Mesendoderm (in vitro differentiated cells): ENCODE measurements at regions not wholly inside any gene's neighbourhood (a gene's known extent, or its start where the extent isn't known, plus 50 kb on each side); places are given as distances from the start of the nearest gene placed in this dataset.

ENCODE experiments used
- DNase-seq: peaks from one replicate; pipeline ENCODE4 v3.0.0; 2013
- H2AK5ac ChIP-seq: 2 replicates; pipeline ENCODE4 v1.6.1; 2013; ENCODE audit warnings: low read length, inconsistent platforms
- H2BK120ac ChIP-seq: 2 replicates; pipeline ENCODE4 v1.6.1; 2013; ENCODE audit warnings: low read depth, mild to moderate bottlenecking, low read length, moderate library complexity, mixed read lengths
- H2BK15ac ChIP-seq: replicated peaks from 2 replicates; pipeline ENCODE4 v1.6.1; 2013; ENCODE audit warnings: low read depth, mild to moderate bottlenecking, moderate library complexity
- H2BK5ac ChIP-seq: 2 replicates; pipeline ENCODE4 v1.6.1; 2013; ENCODE audit warnings: low read length, inconsistent platforms
- H3K18ac ChIP-seq: 2 replicates; pipeline ENCODE4 v1.6.1; 2013; ENCODE audit warnings: mild to moderate bottlenecking, low read length, mixed read lengths
- H3K23ac ChIP-seq: one replicate; pipeline ENCODE4 v1.6.1; 2013; ENCODE audit warnings: low read length
- H3K27ac ChIP-seq: 2 replicates; pipeline ENCODE4 v1.5.1; 2013; ENCODE audit warnings: low read depth, mild to moderate bottlenecking, inconsistent platforms, low read length, moderate library complexity
- H3K27me3 ChIP-seq: 2 replicates; pipeline ENCODE4 v1.6.1; 2013; ENCODE audit warnings: low read length, control low read depth, mild to moderate bottlenecking, inconsistent platforms; ENCODE audit not compliant: insufficient read depth, poor library complexity
- H3K36me3 ChIP-seq: 2 replicates; pipeline ENCODE4 v1.6.1; 2013; ENCODE audit warnings: low read length, inconsistent platforms; ENCODE audit not compliant: control insufficient read depth, insufficient read depth
- H3K4ac ChIP-seq: one replicate; pipeline ENCODE4 v1.6.1; 2013; ENCODE audit warnings: low read depth, mild to moderate bottlenecking, low read length, moderate library complexity
- H3K4me1 ChIP-seq: 2 replicates; pipeline ENCODE4 v1.6.1; 2013; ENCODE audit warnings: low read depth, low read length, inconsistent platforms; ENCODE audit not compliant: control insufficient read depth
- H3K4me2 ChIP-seq: 2 replicates; pipeline ENCODE4 v1.6.1; 2013; ENCODE audit warnings: low read length
- H3K4me3 ChIP-seq: 2 replicates; pipeline ENCODE4 v1.5.1; 2013; ENCODE audit warnings: mild to moderate bottlenecking, low read length
- H3K56ac ChIP-seq: one replicate; pipeline ENCODE4 v1.6.1; 2013; ENCODE audit warnings: low read length
- H3K79me1 ChIP-seq: 2 replicates; pipeline ENCODE4 v1.6.1; 2013; ENCODE audit warnings: low read length, inconsistent platforms
- H3K79me2 ChIP-seq: 2 replicates; pipeline ENCODE4 v1.6.1; 2013; ENCODE audit warnings: mild to moderate bottlenecking, low read length; ENCODE audit not compliant: control insufficient read depth, insufficient read depth
- H3K9ac ChIP-seq: 2 replicates; pipeline ENCODE4 v1.6.1; 2013; ENCODE audit warnings: low read length, inconsistent platforms
- H4K5ac ChIP-seq: one replicate; pipeline ENCODE4 v1.6.1; 2013; ENCODE audit warnings: low read length
- H4K8ac ChIP-seq: one replicate; pipeline ENCODE4 v1.6.1; 2013; ENCODE audit warnings: low read depth, mild to moderate bottlenecking, control low read depth, low read length, moderate library complexity
- WGBS: extraction: QIAGEN DNeasy Blood & Tissue Kit; methylation state at CpG from one replicate; pipeline ENCODE4 v1.1.7; 2013; ENCODE audit warnings: low lambda C conversion rate, missing lambda C conversion rate; ENCODE audit not compliant: insufficient coverage; ENCODE audit errors: extremely low coverage; 5-methylcytosine and 5-hydroxymethylcytosine counted together

DNA sequence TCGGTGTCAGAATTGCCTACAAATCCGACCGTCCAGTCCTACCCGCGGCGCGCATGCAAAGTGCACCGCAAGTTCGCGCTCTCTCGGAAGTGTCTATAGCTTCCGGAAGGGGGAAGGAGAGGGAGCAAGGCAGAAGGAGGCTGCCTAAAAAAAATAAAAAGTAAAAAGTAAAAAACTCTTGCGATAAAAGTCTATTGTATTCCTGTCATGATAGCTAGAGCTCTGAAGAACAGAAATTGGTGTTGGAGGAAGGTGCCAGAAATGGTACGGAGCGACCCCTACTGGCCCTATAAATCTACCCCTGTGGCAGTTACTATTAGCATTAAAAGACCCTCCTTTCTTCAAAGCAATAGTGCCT, 241.5 kb downstream of the KDM5D start:
- Histone ChIP-seq H3K9ac (no peak overlapping the region), H3K27ac (no peak overlapping the region), H2BK15ac (no peak overlapping the region), H3K18ac (no peak overlapping the region), H4K8ac (no peak overlapping the region), H3K36me3 (no peaks in the 10 kb centered on the region), H3K27me3 (no peaks in the 10 kb centered on the region), H2BK120ac (no peak overlapping the region), H2AK5ac (no peak overlapping the region), H3K4me2 (no peak overlapping the region), H3K4me3 (no peak overlapping the region), H3K4ac (no peak overlapping the region), H3K4me1 (no peaks in the 10 kb centered on the region), H3K79me2 (no peaks in the 10 kb centered on the region), H3K23ac (no peak overlapping the region), H3K79me1 (no peaks in the 10 kb centered on the region), H3K56ac (no peak overlapping the region), H2BK5ac (no peak overlapping the region), H4K5ac (no peak overlapping the region)
- DNase-seq = peak; percentile 1
- no CpG with 5 or more reads among the region's 15 CpGs for WGBS

GRCh38 chrY:19502169-19503091, 242.1 kb downstream of the KDM5D start:
- no peak overlapping the region for H3K27ac ChIP-seq
- H3K27me3 ChIP-seq = no peaks in the 10 kb centered on the region
- H2BK5ac ChIP-seq = no peak overlapping the region
- no peaks in the 10 kb centered on the region for H3K79me2 ChIP-seq
- no peak overlapping the region for H3K23ac ChIP-seq
- H2AK5ac ChIP-seq = no peak overlapping the region
- H3K56ac ChIP-seq = no peak overlapping the region
- no peak overlapping the region for H3K18ac ChIP-seq
- H3K79me1 ChIP-seq = no peaks in the 10 kb centered on the region
- H4K8ac ChIP-seq = no peak overlapping the region
- H2BK120ac ChIP-seq = no peak overlapping the region
- no peak overlapping the region for H3K4ac ChIP-seq
- H3K36me3 ChIP-seq = no peaks in the 10 kb centered on the region
- H3K9ac ChIP-seq = no peak overlapping the region
- no peaks in the 10 kb centered on the region for H3K4me1 ChIP-seq
- no CpG with 5 or more reads among the region's 40 CpGs for WGBS
- no peak overlapping the region for H2BK15ac ChIP-seq
- H3K4me2 ChIP-seq = no peak overlapping the region
- no peak overlapping the region for H3K4me3 ChIP-seq
- H4K5ac ChIP-seq = no peak overlapping the region
- DNase-seq = no peak

- no peak overlapping the region for H3K4me3 ChIP-seq
- DNase-seq = no peak
- no peak overlapping the region for H4K8ac ChIP-seq
- no peak overlapping the region for H2AK5ac ChIP-seq
- no peak overlapping the region for H3K4me2 ChIP-seq
- H2BK5ac ChIP-seq = no peak overlapping the region
- no peaks in the 10 kb centered on the region for H3K27me3 ChIP-seq
- H3K18ac ChIP-seq = no peak overlapping the region
- no peak overlapping the region for H3K4ac ChIP-seq
- no CpG with 5 or more reads among the region's 5 CpGs for WGBS
- no peaks in the 10 kb centered on the region for H3K36me3 ChIP-seq
- H3K27ac ChIP-seq = no peak overlapping the region
- no peaks in the 10 kb centered on the region for H3K4me1 ChIP-seq
- H3K79me2 ChIP-seq = no peaks in the 10 kb centered on the region
- H4K5ac ChIP-seq = no peak overlapping the region
- H3K79me1 ChIP-seq = no peaks in the 10 kb centered on the region
- no peak overlapping the region for H2BK15ac ChIP-seq
- no peak overlapping the region for H3K23ac ChIP-seq
- H2BK120ac ChIP-seq = no peak overlapping the region
- H3K56ac ChIP-seq = no peak overlapping the region
- no peak overlapping the region for H3K9ac ChIP-seq
These were observed 246.0 kb downstream of the KDM5D start for GRCh38 chrY:19498556-19498955.

GRCh38 chrY:19487494-19487893, 257.0 kb downstream of the KDM5D start:
- Histone ChIP-seq H3K18ac (no peak overlapping the region), H3K36me3 (no peaks in the 10 kb centered on the region), H2BK5ac (no peak overlapping the region), H2AK5ac (no peak overlapping the region), H3K27ac (no peak overlapping the region), H2BK15ac (no peak overlapping the region), H4K8ac (no peak overlapping the region), H3K4me1 (no peaks in the 10 kb centered on the region), H3K56ac (no peak overlapping the region), H3K4ac (no peak overlapping the region), H3K9ac (no peak overlapping the region), H3K23ac (no peak overlapping the region), H3K4me3 (no peak overlapping the region), H2BK120ac (no peak overlapping the region), H3K79me2 (no peaks in the 10 kb centered on the region), H3K27me3 (no peaks in the 10 kb centered on the region), H3K79me1 (no peaks in the 10 kb centered on the region), H4K5ac (no peak overlapping the region), H3K4me2 (no peak overlapping the region)
- WGBS = no CpG with 5 or more reads among the region's 3 CpGs
- DNase-seq = no peak

- Histone ChIP-seq H3K4me1 (no peaks in the 10 kb centered on the region), H3K27me3 (no peaks in the 10 kb centered on the region), H3K79me2 (no peaks in the 10 kb centered on the region), H4K5ac (no peak overlapping the region), H3K79me1 (no peaks in the 10 kb centered on the region), H3K4ac (no peak overlapping the region), H3K4me2 (no peak overlapping the region), H3K56ac (no peak overlapping the region), H2BK15ac (no peak overlapping the region), H2BK5ac (no peak overlapping the region), H3K23ac (no peak overlapping the region), H3K27ac (no peak overlapping the region), H2AK5ac (no peak overlapping the region), H2BK120ac (no peak overlapping the region), H4K8ac (no peak overlapping the region), H3K4me3 (no peak overlapping the region), H3K9ac (no peak overlapping the region), H3K36me3 (no peaks in the 10 kb centered on the region), H3K18ac (no peak overlapping the region)
- no CpG with 5 or more reads among the region's 2 CpGs for WGBS
- no peak for DNase-seq
These were observed 259.5 kb downstream of the KDM5D start for GRCh38 chrY:19484997-19485396.

DNA sequence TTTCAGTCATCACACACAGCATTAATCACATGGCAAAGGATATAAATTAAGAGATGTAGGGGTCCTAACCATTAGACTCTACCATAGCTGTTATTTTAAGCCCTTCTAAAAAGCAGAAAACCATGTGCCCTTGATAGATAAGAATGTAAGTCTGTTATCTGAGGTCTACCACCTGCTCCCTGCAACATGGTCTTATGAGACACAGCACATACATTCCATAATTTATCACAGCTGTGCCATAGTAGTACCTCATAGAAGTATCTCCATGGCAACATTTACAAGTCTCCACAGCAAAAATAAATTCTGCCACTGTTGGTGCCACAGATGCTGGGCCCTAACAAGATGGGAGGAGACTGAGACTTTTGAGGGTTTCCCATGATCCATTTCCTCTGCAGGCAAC, 265.4 kb downstream of the KDM5D start:
- DNase-seq = no peak
- Histone ChIP-seq H3K79me1 (no peaks in the 10 kb centered on the region), H2BK5ac (no peak overlapping the region), H2BK120ac (no peak overlapping the region), H2AK5ac (no peak overlapping the region), H3K56ac (no peak overlapping the region), H3K4me1 (no peaks in the 10 kb centered on the region), H3K4me2 (no peak overlapping the region), H3K27me3 (no peaks in the 10 kb centered on the region), H4K5ac (no peak overlapping the region), H4K8ac (no peak overlapping the region), H3K4ac (no peak overlapping the region), H3K27ac (no peak overlapping the region), H3K4me3 (no peak overlapping the region), H3K36me3 (no peaks in the 10 kb centered on the region), H3K79me2 (no peaks in the 10 kb centered on the region), H2BK15ac (no peak overlapping the region), H3K18ac (no peak overlapping the region), H3K23ac (no peak overlapping the region), H3K9ac (no peak overlapping the region)
